ENCODE measurements at regions not wholly inside any gene's neighbourhood (a gene's known extent, or its start where the extent isn't known, plus 50 kb on each side); places are given as distances from the start of the nearest gene placed in this dataset.

DNA sequence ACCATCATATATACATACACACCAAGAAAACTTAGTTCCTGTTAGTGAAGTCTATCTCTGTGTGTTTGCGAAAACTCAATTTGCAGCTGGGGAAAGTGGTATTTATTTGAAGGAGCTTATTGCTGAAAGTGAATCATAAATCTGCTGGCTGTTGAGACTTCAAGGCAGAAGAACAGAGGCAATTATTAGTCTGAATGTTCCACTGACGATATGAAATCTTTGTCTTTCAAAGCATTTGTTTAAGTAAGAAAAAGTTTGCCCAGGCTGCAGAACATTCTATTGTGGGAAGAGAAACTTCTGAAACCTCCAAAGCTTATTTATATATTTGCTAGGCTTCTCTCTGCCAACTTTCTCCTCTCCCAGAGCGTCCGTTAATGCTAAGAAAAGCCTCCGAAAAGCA lies 255.7 kb upstream of the TMPO start:
- intact Hi-C loops (cut with micrococcal nuclease): no loop called here

- intact Hi-C loops (cut with micrococcal nuclease): no loop called here
These were observed 255.1 kb upstream of the TMPO start for GRCh38 chr12:98260276-98260675.

- intact Hi-C loops (cut with micrococcal nuclease): no loop called here
These were observed 252.5 kb upstream of the TMPO start for GRCh38 chr12:98262902-98263301.

- intact Hi-C loops (cut with micrococcal nuclease): no loop called here
These were observed 240.8 kb upstream of the TMPO start for GRCh38 chr12:98274430-98275130.

GRCh38 chr12:98275131-98275475 lies 240.3 kb upstream of the TMPO start:
- intact Hi-C loops (cut with micrococcal nuclease): no loop called here

DNA sequence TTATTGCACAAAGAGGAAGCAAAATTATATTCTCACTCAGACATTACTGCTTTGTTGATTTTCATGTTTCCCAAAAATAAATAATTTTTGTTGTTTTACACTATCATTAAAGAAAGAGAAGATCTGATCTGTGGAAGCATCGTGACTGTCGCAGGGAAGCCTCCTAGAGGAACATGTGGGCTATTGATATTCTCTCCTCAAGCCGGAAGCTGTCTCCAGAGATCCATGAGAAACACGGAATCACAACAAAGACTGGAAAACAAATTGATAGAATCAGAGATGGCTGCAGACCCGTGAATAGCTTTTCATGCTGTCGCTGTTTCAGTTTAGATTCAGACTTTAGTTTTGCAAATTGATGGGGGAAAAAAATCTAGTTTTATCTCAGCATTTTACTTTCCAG lies 235.2 kb upstream of the TMPO start:
- intact Hi-C loops (cut with micrococcal nuclease): no loop called here

DNA sequence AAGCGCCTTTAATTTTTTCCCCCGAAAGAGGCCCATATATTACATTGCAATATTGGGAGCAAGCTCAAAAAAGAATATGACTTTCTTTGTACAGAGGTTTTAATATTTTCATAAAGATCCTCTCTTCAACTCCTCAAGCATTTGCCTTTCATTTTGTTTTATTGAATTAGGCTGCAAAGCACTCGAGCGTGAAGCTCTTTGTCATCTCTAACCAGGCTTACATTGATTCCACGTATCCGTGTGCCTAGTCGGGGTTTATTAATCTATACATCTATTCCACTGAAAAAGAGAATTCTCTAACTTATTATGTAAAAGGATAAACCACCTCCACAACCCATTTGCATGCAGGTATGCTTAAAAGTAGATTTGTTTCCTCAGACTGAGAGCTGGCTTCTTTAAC lies 234.8 kb upstream of the TMPO start:
- intact Hi-C loops (cut with micrococcal nuclease): no loop called here

- intact Hi-C loops (cut with micrococcal nuclease): no loop called here
These were observed 223.6 kb upstream of the TMPO start for GRCh38 chr12:98291828-98292227.

DNA sequence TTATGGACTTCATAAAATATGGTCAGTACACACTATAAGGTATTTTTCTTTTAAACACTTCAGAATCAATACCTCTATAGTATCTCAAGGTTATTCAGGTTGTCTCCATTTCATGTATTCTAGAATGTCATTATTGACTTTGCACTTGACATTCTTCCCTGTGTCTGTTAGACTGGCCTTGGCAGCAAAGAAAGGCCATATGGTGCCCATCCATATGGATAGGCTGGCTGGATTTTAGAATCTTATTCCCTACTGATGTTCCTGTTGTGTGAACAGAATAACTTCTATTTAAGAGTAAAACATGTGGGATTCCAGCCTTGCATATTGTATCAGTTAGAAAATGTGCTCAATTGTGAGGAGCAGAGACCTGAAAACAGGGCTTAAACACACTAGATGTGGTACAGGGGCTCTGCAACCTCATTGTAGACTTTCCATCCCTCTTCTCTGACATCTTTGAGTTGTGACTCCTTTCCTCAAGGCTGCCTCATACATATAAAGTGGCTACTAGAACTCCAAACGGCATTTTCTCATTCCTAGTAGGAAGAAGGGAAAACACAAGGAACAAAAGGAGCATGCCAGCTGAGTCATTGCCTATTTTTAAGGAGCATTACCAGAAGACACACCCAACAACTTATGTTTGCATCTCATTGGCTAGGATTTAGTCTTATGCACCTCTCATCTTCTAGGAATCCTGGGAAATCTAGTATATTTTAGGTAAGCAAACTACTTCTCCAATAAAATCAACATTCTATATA lies 221.2 kb upstream of the TMPO start:
- intact Hi-C loops (cut with micrococcal nuclease): no loop called here

- intact Hi-C loops (cut with micrococcal nuclease): no loop called here
These were observed 219.7 kb upstream of the TMPO start for GRCh38 chr12:98295681-98296080.

- intact Hi-C loops (cut with micrococcal nuclease): no loop called here
These were observed 218.8 kb upstream of the TMPO start for GRCh38 chr12:98296462-98297079.

DNA sequence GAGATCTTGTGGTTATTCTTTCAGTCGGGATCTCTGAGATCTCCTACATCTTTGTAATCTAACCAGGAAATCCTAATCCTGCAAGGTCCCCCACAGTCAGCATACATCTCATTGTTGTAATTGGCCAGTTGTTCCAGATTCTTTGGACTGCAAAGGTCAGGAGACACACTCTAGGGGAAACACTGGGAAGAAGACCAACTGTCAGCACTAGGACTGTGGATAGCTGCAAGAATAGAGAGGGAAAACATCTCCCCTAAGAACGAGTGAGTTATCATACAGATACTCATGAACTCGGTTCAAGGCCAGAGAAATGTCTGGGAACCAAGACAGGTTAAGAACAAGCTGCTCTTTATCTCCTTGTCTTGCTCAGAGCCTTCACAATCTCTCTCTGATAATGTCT lies 217.9 kb upstream of the TMPO start:
- intact Hi-C loops (cut with micrococcal nuclease): no loop called here

DNA sequence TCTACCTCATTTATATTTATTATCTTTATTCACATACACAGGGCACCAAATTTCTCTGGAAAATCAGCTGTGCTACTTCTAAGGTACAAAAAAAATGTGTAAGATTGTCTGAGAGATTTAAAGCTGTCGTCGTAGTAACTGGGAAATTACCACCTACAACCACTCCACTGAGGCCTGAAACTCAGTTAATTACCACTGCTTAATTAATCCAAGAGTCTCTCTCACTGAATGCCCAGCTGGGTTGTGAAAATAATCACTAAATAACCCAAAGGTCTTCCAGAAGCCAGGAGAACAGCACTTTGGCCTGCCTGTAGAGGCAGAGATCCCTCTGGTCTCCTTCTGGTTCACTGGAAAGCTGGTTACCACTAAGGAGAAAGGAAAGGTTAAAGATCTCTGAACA lies 207.2 kb upstream of the TMPO start:
- intact Hi-C loops (cut with micrococcal nuclease): no loop called here

GRCh38 chr12:98317939-98318899 lies 197.2 kb upstream of the TMPO start:
- intact Hi-C loops (cut with micrococcal nuclease): no loop called here

DNA sequence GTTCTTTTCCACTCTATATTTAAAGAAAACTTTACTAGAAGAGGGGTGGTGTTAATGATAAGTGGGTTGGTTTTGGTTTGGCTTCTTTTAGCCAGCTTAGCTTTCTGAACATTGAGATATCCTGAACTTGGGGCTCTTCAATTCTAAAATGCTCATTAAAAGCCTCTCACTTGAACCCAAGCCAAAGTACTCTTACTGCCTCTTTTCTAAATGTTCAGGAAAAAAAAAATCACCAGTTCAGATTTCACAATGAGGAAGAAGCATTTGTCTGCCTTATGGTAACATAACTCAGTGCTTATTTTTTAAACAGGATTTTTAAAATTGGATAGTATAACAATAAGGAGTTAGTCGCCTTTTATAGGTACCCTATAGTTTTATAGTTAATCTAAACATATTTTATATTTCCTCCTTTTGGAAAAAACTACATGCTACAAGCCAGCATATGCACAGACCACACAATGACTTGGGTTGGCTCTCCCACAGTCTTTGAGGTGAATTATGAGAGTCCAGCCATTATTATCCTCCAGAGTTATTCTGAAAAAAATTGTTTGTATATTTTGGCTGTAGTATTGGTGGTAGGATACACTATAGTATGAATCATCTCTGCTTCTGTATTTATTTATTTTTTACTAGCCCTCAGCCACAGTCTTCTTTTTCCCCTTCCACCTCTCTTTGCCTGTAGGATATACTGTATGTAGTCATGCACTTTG lies 195.5 kb upstream of the TMPO start:
- intact Hi-C loops (cut with micrococcal nuclease): no loop called here

DNA sequence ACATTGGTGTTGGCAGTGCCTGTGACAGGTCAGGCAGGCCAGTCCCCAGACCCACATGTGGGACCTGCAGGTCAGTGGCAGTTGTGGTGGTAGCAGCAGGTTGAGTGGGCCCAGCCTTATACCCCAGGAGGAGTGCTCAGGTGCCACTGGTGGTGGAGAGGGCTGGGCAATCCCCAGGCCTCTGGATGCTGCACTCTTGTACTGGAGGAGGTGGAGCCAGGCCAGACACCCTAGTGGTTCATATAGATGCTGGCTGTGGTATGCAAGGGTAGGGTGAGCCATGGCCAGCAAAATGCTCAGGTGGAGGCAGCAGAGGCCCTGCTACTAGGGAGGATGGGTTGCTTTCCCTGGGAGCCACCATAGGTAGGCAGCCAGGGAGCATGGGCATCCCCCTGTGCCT lies 190.4 kb upstream of the TMPO start:
- intact Hi-C loops (cut with micrococcal nuclease): no loop called here

DNA sequence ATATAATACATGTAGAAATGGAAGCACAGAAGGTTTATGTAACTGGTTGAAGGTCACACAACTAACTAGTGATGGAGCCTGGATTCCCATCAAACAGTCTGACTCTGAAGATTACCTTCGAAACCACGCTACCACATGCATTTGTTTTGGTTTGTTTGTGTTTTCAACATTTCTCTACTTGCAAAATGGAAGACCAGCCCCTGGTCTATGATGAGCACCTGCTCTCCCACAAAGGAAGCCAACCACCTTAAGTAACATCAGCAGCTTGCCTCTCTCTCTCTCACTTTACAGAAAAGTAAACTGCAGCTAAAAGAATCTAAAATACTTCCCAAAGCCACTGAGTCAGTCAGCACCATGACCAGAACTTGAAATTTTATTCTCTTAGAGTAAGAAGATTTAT lies 186.9 kb upstream of the TMPO start:
- intact Hi-C loops (cut with micrococcal nuclease): no loop called here

DNA sequence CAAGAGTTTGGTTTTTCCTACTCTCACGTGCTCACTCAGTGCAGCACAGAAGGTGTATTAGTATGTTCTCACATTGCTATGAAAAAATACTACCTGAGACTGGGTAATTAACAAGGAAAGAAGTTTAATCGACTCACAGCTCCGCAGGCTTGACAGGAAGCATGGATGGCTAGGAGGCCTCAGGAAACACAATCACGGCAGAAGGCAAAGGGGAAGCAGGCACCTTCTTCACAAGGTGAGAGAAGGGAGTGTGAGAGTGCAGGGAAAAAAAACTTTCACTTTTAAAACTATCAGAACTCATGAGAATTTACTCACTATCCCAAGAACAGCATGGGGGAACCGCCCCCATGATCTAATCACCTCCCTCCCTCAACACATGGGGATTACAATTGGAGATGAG lies 185.8 kb upstream of the TMPO start:
- intact Hi-C loops (cut with micrococcal nuclease): no loop called here

DNA sequence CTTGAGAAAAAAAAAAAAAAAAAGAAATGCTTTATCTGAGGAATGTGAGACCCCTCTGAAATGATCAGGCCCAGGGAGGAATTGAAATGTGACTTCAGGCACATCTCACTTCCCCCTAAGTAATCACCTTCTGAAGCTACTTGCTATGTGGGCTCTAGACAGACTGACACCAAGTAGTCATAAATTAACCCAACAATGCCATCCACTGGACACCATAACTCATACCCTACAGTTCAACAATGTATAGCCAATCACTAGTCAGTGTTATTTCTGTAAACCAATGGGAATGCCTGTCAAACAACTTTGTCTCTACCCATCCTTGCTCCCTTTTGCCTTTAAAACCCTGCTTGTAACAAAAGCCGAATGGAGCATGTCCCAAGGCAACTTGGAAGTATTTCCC lies 182.7 kb upstream of the TMPO start:
- intact Hi-C loops (cut with micrococcal nuclease): no loop called here

- intact Hi-C loops (cut with micrococcal nuclease): no loop called here
These were observed 180.6 kb upstream of the TMPO start for GRCh38 chr12:98334768-98335167.

DNA sequence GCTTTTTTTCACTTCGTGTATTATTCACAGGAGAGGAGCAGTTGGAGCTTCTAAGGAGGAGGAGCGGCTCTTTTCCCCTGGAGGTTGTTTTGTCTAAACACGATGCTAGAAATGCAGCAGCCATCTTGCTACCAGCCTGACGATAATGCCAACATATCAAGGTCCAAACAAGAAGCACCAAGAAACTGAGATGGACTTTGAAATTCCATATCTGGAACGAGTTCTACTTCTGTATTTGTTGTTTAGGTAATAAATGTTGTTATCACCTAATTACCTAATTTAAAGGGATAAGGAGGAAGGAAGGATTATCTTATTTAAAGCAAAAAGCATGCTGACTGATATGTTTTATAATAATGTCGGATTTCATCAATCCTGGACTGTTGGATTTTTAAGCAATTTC lies 174.4 kb upstream of the TMPO start:
- intact Hi-C loops (cut with micrococcal nuclease): no loop called here
